ENCODE measurements at regions not wholly inside any gene's neighbourhood (a gene's known extent, or its start where the extent isn't known, plus 50 kb on each side); places are given as distances from the start of the nearest gene placed in this dataset.

- DNase-seq: no peak
These were observed 567.9 kb downstream of the EPHA5 start for GRCh38 chr4:65102419-65102818.

- no peak for DNase-seq
These were observed 573.7 kb downstream of the EPHA5 start for GRCh38 chr4:65096630-65097029.

GRCh38 chr4:65089666-65090065, 580.6 kb downstream of the EPHA5 start:
- no peak for DNase-seq

GRCh38 chr4:65083076-65083475, 587.2 kb downstream of the EPHA5 start:
- DNase-seq: no peak

GRCh38 chr4:65071564-65071963, 598.7 kb downstream of the EPHA5 start:
- no peak for DNase-seq

GRCh38 chr4:65069177-65069576, 601.1 kb downstream of the EPHA5 start:
- DNase-seq: no peak

- DNase-seq: no peak
These were observed 604.2 kb downstream of the EPHA5 start for GRCh38 chr4:65066106-65066505.

- no peak for DNase-seq
These were observed 606.7 kb downstream of the EPHA5 start for GRCh38 chr4:65063601-65064000.

- DNase-seq: no peak
These were observed 619.5 kb downstream of the EPHA5 start for GRCh38 chr4:65050786-65051185.

GRCh38 chr4:65046192-65047133, 623.8 kb downstream of the EPHA5 start:
- DNase-seq: no peak

- DNase-seq: no peak
These were observed 624.6 kb upstream of the TECRL start for GRCh38 chr4:65033899-65034298.

- DNase-seq: no peak
These were observed 619.3 kb upstream of the TECRL start for GRCh38 chr4:65028592-65028991.

GRCh38 chr4:65023883-65024670, 614.8 kb upstream of the TECRL start:
- no peak for DNase-seq

GRCh38 chr4:65023081-65023480, 613.8 kb upstream of the TECRL start:
- no peak for DNase-seq

GRCh38 chr4:65021737-65022136, 612.5 kb upstream of the TECRL start:
- no peak for DNase-seq

GRCh38 chr4:65021149-65021548, 611.9 kb upstream of the TECRL start:
- no peak for DNase-seq

- DNase-seq: no peak
These were observed 610.5 kb upstream of the TECRL start for GRCh38 chr4:65019775-65020174.

- no peak for DNase-seq
These were observed 609.1 kb upstream of the TECRL start for GRCh38 chr4:65018313-65018712.

GRCh38 chr4:65014078-65014477, 604.8 kb upstream of the TECRL start:
- DNase-seq: no peak

GRCh38 chr4:65007841-65008439, 598.7 kb upstream of the TECRL start:
- no peak for DNase-seq

- DNase-seq: no peak
These were observed 565.9 kb upstream of the TECRL start for GRCh38 chr4:64975177-64975576.

GRCh38 chr4:64969081-64969480, 559.8 kb upstream of the TECRL start:
- DNase-seq: no peak

- DNase-seq: no peak
These were observed 558.0 kb upstream of the TECRL start for GRCh38 chr4:64967286-64967685.

GRCh38 chr4:64960516-64960915, 551.3 kb upstream of the TECRL start:
- no peak for DNase-seq

Data from stimulated activated CD4-positive, alpha-beta T cell treated with anti-CD3 and anti-CD28 coated beads, Interleukin-15, amount 100 ng/mL, for 24 hours (primary cell).